ENCODE measurements at regions not wholly inside any gene's neighbourhood (a gene's known extent, or its start where the extent isn't known, plus 50 kb on each side); places are given as distances from the start of the nearest gene placed in this dataset.

- Histone ChIP-seq H3K9ac (ENCODE audit: low read length) (no peak overlapping the region), H3K4me3 (ENCODE audit: low read length) (no peak overlapping the region), H3K79me2 (ENCODE audit: low read length) (no peaks in the 10 kb centered on the region), H3K36me3 (replicated peaks; ENCODE audit: low read depth, low read length) (no peaks in the 10 kb centered on the region), H3K27me3 (ENCODE audit: low read depth, low read length) (no peaks in the 10 kb centered on the region), H3K4me1 (ENCODE audit: low read length) (peaks cover 24% of the 10 kb centered on the region), H3K9me3 (ENCODE audit: insufficient read depth, low read length) (no peaks in the 10 kb centered on the region), H3K4me2 (ENCODE audit: low read length) (no peak overlapping the region), H3K27ac (ENCODE audit: low read length) (no peak overlapping the region), H4K20me1 (ENCODE audit: insufficient read depth, low read length) (no peaks in the 10 kb centered on the region), H2AFZ (ENCODE audit: low read depth, low read length) (no peak overlapping the region)
- no peak for TF ChIP-seq EZH2phosphoT487 (IDR thresholded peaks at IDR 0.05; ENCODE audit: low read depth)
- TF ChIP-seq CTCF (IDR thresholded peaks at IDR 0.05; ENCODE audit: low read depth, low read length), result no peak
These were observed 258.8 kb upstream of the USP15 start for GRCh38 chr12:62001424-62001823.

GRCh38 chr12:62003226-62003625, 257.0 kb upstream of the USP15 start:
- Histone ChIP-seq H3K4me3 (ENCODE audit: low read length) (0 out of 2 replicates have a peak overlapping the region, but pooled peaks have one; percentile 6), H3K36me3 (replicated peaks; ENCODE audit: low read depth, low read length) (no peaks in the 10 kb centered on the region), H3K4me2 (ENCODE audit: low read length) (peak overlapping the region; percentile 46), H3K27me3 (ENCODE audit: low read depth, low read length) (no peaks in the 10 kb centered on the region), H3K9me3 (ENCODE audit: insufficient read depth, low read length) (no peaks in the 10 kb centered on the region), H4K20me1 (ENCODE audit: insufficient read depth, low read length) (no peaks in the 10 kb centered on the region), H2AFZ (ENCODE audit: low read depth, low read length) (no peak overlapping the region), H3K27ac (ENCODE audit: low read length) (peak overlapping the region; percentile 76), H3K79me2 (ENCODE audit: low read length) (no peaks in the 10 kb centered on the region), H3K4me1 (ENCODE audit: low read length) (peaks cover 19% of the 10 kb centered on the region), H3K9ac (ENCODE audit: low read length) (no peak overlapping the region)
- TF ChIP-seq CTCF (IDR thresholded peaks at IDR 0.05; ENCODE audit: low read depth, low read length), result no peak
- TF ChIP-seq EZH2phosphoT487 (IDR thresholded peaks at IDR 0.05; ENCODE audit: low read depth), result no peak

- Histone ChIP-seq H2AFZ (ENCODE audit: low read depth, low read length) (no peak overlapping the region), H4K20me1 (ENCODE audit: insufficient read depth, low read length) (no peaks in the 10 kb centered on the region), H3K9me3 (ENCODE audit: insufficient read depth, low read length) (no peaks in the 10 kb centered on the region), H3K4me2 (ENCODE audit: low read length) (peak overlapping the region; percentile 46), H3K4me1 (ENCODE audit: low read length) (peaks cover 19% of the 10 kb centered on the region), H3K27ac (ENCODE audit: low read length) (peak overlapping the region; percentile 76), H3K9ac (ENCODE audit: low read length) (no peak overlapping the region), H3K27me3 (ENCODE audit: low read depth, low read length) (no peaks in the 10 kb centered on the region), H3K36me3 (replicated peaks; ENCODE audit: low read depth, low read length) (no peaks in the 10 kb centered on the region), H3K79me2 (ENCODE audit: low read length) (no peaks in the 10 kb centered on the region), H3K4me3 (ENCODE audit: low read length) (0 out of 2 replicates have a peak overlapping the region, but pooled peaks have one; percentile 6)
- TF ChIP-seq EZH2phosphoT487 (IDR thresholded peaks at IDR 0.05; ENCODE audit: low read depth) (no peak), CTCF (IDR thresholded peaks at IDR 0.05; ENCODE audit: low read depth, low read length) (no peak)
These were observed 256.5 kb upstream of the USP15 start for GRCh38 chr12:62003701-62004100.

- Histone ChIP-seq H3K9me3 (ENCODE audit: insufficient read depth, low read length) (no peaks in the 10 kb centered on the region), H3K27ac (ENCODE audit: low read length) (no peak overlapping the region), H3K79me2 (ENCODE audit: low read length) (no peaks in the 10 kb centered on the region), H3K4me2 (ENCODE audit: low read length) (no peak overlapping the region), H3K36me3 (replicated peaks; ENCODE audit: low read depth, low read length) (no peaks in the 10 kb centered on the region), H3K27me3 (ENCODE audit: low read depth, low read length) (no peaks in the 10 kb centered on the region), H2AFZ (ENCODE audit: low read depth, low read length) (no peak overlapping the region), H4K20me1 (ENCODE audit: insufficient read depth, low read length) (no peaks in the 10 kb centered on the region), H3K9ac (ENCODE audit: low read length) (no peak overlapping the region), H3K4me3 (ENCODE audit: low read length) (no peak overlapping the region), H3K4me1 (ENCODE audit: low read length) (peaks cover 19% of the 10 kb centered on the region)
- TF ChIP-seq CTCF (IDR thresholded peaks at IDR 0.05; ENCODE audit: low read depth, low read length), result no peak
- no peak for TF ChIP-seq EZH2phosphoT487 (IDR thresholded peaks at IDR 0.05; ENCODE audit: low read depth)
These were observed 254.6 kb upstream of the USP15 start for GRCh38 chr12:62005615-62006014.

Measured in OCI-LY3 (cell line).